ENCODE measurements at regions not wholly inside any gene's neighbourhood (a gene's known extent, or its start where the extent isn't known, plus 50 kb on each side); places are given as distances from the start of the nearest gene placed in this dataset.

DNA sequence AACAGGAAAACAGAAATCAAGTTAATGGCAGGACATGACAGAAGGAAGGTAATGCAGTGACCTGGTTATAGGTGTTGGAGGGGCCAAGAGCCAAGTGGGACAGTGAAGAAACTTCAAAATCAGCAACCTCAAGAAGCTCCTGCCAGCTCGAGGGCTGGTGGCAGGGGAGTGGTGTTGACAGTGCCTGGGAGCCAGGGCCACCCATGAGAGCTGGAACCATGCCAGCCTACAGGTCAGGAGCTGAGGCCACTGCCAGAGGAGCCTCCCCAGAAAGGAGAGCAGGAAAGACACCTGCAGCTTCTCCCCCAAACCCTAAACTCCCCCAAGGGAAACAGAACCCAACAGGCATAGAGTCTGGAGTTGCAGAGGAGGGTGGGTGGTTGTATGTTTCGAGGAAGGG is 262.1 kb downstream of the LRFN2 start:
- H3K4me3 Mint-ChIP-seq, result no peak overlapping the region

DNA sequence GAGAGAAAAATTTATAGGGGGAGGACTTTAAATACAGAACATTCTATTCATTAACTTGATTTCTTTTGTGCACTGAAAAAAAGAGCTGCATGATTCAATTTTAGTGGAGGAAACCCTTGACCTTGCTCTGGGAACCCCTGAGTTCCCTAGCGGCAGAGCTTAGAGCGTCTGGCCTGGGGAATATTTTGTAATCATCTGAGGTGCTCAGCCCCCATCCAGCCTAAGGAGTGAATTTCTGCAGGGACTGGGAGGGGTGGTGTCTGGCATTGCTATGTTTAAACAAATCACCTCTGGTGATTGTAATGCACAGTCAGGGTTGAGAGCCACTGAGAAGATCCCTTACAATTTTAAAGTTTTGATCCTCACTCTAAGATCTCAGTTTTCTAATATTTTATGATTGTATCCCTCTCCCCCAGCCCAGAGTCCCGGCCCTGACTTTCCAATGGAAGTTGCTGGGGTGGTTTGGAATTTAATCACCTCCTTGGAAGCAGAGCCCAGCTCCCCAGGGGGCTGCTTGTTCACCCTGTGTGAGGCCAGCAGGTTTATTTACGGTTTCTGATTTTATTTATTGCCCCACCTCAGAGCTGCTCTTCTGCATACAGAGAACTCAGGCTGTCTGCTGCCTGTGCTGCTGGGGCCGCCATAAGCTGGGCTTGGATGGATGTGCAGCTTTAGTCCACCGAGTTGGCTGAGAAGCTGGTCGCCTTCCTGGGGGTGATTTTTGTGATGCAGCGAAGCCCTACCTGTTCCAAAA is 263.1 kb downstream of the LRFN2 start:
- H3K9ac ChIP-seq (ENCODE audit: extremely low read depth, low read length, poor library complexity, severe bottlenecking), result no peak overlapping the region
- H3K27me3 Mint-ChIP-seq (ENCODE audit: insufficient read depth), result peaks cover 25% of the 10 kb centered on the region
- no peak overlapping the region for H3K27ac Mint-ChIP-seq
- WGBS, 2 experiments (ENCODE audit: insufficient coverage in 1 of 2, insufficient read length in 1 of 2), result 69 to 90% methylated on average over 3 to 8 of the region's 8 CpGs
- no peak overlapping the region for H3K4me3 Mint-ChIP-seq
- H3K4me1 Mint-ChIP-seq, result peaks cover 6% of the 10 kb centered on the region
- peaks cover 6% of the 10 kb centered on the region for H3K9me3 ChIP-seq (ENCODE audit: control insufficient read depth, low read length)
- DNase-seq, result no peak
- no peaks in the 10 kb centered on the region for H3K36me3 Mint-ChIP-seq (ENCODE audit: low read depth)
- no peak overlapping the region for H3K27ac ChIP-seq (ENCODE audit: low read depth, low read length)
- no peaks in the 10 kb centered on the region for H3K4me1 ChIP-seq (ENCODE audit: control insufficient read depth, insufficient read depth, low read length)
- H3K4me3 ChIP-seq (ENCODE audit: low read length), result no peak overlapping the region
- peaks cover 6% of the 10 kb centered on the region for H3K9me3 Mint-ChIP-seq
- TF ChIP-seq, protein P1, sequence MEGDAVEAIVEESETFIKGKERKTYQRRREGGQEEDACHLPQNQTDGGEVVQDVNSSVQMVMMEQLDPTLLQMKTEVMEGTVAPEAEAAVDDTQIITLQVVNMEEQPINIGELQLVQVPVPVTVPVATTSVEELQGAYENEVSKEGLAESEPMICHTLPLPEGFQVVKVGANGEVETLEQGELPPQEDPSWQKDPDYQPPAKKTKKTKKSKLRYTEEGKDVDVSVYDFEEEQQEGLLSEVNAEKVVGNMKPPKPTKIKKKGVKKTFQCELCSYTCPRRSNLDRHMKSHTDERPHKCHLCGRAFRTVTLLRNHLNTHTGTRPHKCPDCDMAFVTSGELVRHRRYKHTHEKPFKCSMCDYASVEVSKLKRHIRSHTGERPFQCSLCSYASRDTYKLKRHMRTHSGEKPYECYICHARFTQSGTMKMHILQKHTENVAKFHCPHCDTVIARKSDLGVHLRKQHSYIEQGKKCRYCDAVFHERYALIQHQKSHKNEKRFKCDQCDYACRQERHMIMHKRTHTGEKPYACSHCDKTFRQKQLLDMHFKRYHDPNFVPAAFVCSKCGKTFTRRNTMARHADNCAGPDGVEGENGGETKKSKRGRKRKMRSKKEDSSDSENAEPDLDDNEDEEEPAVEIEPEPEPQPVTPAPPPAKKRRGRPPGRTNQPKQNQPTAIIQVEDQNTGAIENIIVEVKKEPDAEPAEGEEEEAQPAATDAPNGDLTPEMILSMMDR (conservative IDR thresholded peaks at IDR 0.05), result no peak
- H3K36me3 ChIP-seq (ENCODE audit: control insufficient read depth, insufficient read depth, low read length), result no peaks in the 10 kb centered on the region
- H3K27me3 ChIP-seq (ENCODE audit: control insufficient read depth, insufficient read depth, low read length, poor library complexity, severe bottlenecking), result no peaks in the 10 kb centered on the region

More for the DNA sequence above, 262.1 kb downstream of the LRFN2 start:
- Histone ChIP-seq H3K4me1 (ENCODE audit: control insufficient read depth, insufficient read depth, low read length) (no peaks in the 10 kb centered on the region), H3K27ac (ENCODE audit: low read depth, low read length) (no peak overlapping the region), H3K4me3 (ENCODE audit: low read length) (no peak overlapping the region), H3K9ac (ENCODE audit: extremely low read depth, low read length, poor library complexity, severe bottlenecking) (no peak overlapping the region), H3K9me3 (ENCODE audit: control insufficient read depth, low read length) (no peaks in the 10 kb centered on the region), H3K36me3 (ENCODE audit: control insufficient read depth, insufficient read depth, low read length) (no peaks in the 10 kb centered on the region), H3K27me3 (ENCODE audit: control insufficient read depth, insufficient read depth, low read length, poor library complexity, severe bottlenecking) (no peaks in the 10 kb centered on the region)
- Mint-ChIP-seq H3K36me3 (ENCODE audit: low read depth) (no peaks in the 10 kb centered on the region), H3K27me3 (ENCODE audit: insufficient read depth) (peaks cover 19% of the 10 kb centered on the region), H3K27ac (no peak overlapping the region), H3K4me1 (peaks cover 9% of the 10 kb centered on the region), H3K9me3 (no peaks in the 10 kb centered on the region)
- no peak for DNase-seq
- TF ChIP-seq, protein P1 (conservative IDR thresholded peaks at IDR 0.05), result no peak
- 84 to 89% methylated on average over 2 of the region's 2 CpGs for WGBS, 2 experiments (ENCODE audit: insufficient coverage in 1 of 2, insufficient read length in 1 of 2)

DNA sequence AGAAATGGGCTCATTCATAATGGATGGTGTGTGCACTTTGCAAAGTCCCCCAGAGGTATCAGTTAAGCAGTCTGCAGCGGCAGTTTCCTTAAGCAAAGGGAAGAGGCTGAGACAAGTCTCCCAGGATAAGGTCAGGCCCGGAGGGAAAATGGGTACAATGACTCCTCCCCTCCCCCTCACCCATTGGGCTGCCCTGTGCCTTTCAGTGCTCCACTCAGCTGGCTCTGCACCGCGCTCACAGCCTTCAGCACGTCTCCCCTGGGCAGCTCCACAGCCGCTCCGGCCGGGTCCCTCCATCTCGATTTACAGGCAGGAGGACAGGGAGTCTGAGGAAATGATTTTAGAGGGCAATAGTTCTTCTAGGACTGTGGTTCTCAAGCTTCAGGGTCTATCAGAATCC is 264.8 kb downstream of the LRFN2 start:
- H3K4me1 Mint-ChIP-seq, result no peaks in the 10 kb centered on the region
- TF ChIP-seq, protein P1 (conservative IDR thresholded peaks at IDR 0.05), result no peak
- peaks cover 6% of the 10 kb centered on the region for H3K9me3 Mint-ChIP-seq
- H3K9me3 ChIP-seq (ENCODE audit: control insufficient read depth, low read length), result peaks cover 9% of the 10 kb centered on the region
- no peak overlapping the region for H3K4me3 Mint-ChIP-seq
- H3K36me3 Mint-ChIP-seq (ENCODE audit: low read depth), result no peaks in the 10 kb centered on the region
- no peak overlapping the region for H3K27ac ChIP-seq (ENCODE audit: low read depth, low read length)
- no peak overlapping the region for H3K27ac Mint-ChIP-seq
- H3K36me3 ChIP-seq (ENCODE audit: control insufficient read depth, insufficient read depth, low read length), result no peaks in the 10 kb centered on the region
- H3K27me3 Mint-ChIP-seq (ENCODE audit: insufficient read depth), result peaks cover 27% of the 10 kb centered on the region
- no peaks in the 10 kb centered on the region for H3K27me3 ChIP-seq (ENCODE audit: control insufficient read depth, insufficient read depth, low read length, poor library complexity, severe bottlenecking)
- H3K4me1 ChIP-seq (ENCODE audit: control insufficient read depth, insufficient read depth, low read length), result no peaks in the 10 kb centered on the region
- H3K4me3 ChIP-seq (ENCODE audit: low read length), result no peak overlapping the region
- H3K9ac ChIP-seq (ENCODE audit: extremely low read depth, low read length, poor library complexity, severe bottlenecking), result no peak overlapping the region
- 85 to 90% methylated on average over 6 to 9 of the region's 9 CpGs for WGBS, 2 experiments (ENCODE audit: insufficient coverage in 1 of 2, insufficient read length in 1 of 2)
- DNase-seq, result no peak

Measured in endodermal cell (in vitro differentiated cells).